GM21390 (cell line): ENCODE measurements at regions not wholly inside any gene's neighbourhood (a gene's known extent, or its start where the extent isn't known, plus 50 kb on each side); places are given as distances from the start of the nearest gene placed in this dataset.
"Not testable (repeated sequence)": the region's sequence is repeated elsewhere in the genome, so short reads cannot be mapped to it uniquely, and the experiment has no call there.

Experiments
- ATAC-seq: cut with Tn5 transposase; IDR thresholded peaks from one replicate; pipeline ENCODE4 v1.9.1; 2021; ENCODE audit not compliant: unreplicated experiment

DNA sequence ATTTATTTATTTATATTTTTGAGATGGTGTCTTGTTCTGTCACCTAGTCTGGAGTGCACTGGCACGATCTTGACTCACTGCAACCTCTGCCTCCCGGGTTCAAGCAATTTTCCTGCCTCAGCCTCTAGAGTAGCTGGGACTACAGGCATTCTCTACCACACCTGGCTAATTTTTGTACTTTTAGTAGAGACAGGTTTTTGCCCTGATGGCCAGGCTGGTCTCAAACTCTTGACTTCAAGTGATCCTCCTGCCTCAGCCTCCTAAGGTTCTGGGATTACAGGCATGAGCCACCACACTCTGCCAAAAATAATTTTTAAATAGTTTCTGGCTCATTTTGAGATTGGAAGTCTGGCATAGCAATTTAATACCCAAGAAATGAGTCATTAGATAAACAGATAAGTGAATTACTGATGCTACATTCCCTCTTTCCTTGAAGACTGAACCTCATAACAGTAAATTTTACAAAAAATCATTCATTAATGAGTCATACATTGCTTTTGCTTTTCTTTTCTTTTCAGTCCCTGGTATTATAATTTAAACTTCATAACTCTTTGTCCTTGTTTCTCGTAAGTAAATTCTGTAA is 881.6 kb upstream of the PIK3C3 start:
- ATAC-seq, result no peak

DNA sequence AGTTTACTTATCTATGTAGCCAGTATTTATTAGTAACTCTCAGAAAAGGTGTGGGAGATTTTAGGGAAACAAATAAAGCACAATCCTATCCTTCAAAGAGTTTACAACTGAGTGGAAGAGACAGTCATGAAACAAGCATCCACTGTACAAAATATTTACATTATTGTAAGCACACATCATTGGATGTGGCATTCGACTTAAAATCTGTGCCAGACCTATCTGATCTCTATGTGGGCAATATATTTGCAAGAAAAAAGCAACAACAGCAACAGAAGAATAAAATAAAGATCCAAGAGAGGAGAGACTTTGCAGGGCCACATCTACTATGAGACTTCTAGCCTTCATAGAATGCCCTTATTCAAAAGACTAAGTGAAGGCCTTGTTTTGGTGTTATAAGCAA is 882.1 kb upstream of the PIK3C3 start:
- no peak for ATAC-seq

DNA sequence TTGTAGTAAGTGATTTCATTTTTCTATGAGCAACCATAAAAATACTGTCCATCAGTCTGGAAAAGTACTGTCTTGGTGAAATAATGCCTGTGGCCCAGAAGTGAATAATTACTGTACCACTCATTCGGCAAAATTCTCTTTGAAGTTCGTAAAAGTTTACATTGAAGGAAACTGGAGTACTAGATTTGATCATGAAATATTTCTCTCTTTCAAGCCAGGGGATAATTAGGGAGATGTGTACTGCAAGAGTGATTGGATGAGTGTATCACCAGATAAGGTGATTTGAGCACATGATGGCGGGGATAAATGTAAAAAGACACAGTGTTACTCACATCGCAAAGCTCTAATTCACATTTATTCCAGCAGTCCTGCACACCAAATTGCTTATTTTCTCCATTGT is 883.2 kb upstream of the PIK3C3 start:
- no peak for ATAC-seq

DNA sequence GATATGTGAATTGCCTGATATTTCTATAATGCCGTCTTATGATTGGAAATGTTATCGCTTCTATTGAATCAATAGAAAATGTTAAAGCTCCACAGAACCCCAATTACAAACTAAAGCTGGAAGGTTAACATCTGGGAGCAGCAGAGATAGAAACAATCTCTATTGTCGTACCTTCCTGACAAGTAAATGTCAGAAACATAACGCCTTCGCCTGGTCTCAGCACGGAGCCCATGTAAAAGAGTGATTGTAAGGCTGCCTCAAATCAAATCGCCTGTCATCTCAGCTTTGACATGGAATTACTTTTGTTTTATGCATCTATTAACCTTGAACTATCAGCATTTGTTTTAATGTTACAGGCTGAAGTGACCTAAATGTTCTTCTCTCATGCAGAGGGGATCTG is 885.9 kb upstream of the PIK3C3 start:
- no peak for ATAC-seq

DNA sequence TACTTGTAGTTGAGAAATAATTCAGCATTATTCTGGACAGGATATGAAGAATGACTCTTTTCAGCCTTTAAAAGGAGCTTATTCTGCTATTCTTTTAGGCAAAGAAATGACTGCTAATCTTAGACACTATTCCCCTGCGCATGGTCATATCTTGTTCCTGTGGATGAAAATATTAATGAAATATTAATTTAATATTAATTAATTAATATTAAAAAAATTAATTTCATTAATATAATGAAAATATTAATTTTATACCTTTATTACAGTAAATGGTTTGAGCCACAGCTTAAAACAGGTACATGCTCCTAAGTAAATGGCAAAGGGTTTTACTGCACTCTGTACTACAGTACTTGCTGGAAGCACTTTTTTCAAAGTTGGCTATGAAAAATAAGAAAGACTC is 890.1 kb upstream of the PIK3C3 start:
- no peak for ATAC-seq

DNA sequence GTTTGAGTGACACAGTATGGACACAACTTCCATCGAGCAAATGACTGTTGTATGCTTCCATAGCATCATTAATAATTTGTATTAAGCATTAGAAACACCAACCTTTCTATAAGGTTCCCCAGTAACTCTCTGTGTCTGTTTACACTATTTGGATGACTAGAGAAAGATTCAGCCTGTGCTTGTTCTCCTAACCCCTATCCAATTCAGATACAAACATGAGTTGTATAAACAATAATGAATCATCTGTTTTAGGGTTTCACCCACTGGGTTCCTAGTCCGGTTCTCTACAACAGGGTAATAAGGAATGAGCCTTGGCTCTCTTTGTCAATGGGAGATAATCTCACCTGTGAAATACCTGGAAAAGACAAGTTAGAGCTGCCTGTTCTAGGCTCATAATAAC is 894.1 kb upstream of the PIK3C3 start:
- ATAC-seq, result no peak

DNA sequence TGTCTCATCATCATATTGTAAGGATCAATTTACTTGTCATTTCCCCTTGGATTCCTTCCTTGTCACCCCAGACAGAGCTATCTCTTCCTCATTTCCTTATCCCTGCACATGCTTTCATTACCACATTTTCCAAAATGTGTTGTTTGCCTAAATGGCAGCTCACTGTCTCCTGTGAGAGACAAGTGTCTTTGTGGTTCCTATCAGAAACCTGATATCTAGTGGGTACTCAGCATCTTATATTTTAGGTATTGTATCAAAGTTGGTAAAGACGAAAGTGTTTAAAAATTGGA is 896.0 kb upstream of the PIK3C3 start:
- no peak for ATAC-seq

DNA sequence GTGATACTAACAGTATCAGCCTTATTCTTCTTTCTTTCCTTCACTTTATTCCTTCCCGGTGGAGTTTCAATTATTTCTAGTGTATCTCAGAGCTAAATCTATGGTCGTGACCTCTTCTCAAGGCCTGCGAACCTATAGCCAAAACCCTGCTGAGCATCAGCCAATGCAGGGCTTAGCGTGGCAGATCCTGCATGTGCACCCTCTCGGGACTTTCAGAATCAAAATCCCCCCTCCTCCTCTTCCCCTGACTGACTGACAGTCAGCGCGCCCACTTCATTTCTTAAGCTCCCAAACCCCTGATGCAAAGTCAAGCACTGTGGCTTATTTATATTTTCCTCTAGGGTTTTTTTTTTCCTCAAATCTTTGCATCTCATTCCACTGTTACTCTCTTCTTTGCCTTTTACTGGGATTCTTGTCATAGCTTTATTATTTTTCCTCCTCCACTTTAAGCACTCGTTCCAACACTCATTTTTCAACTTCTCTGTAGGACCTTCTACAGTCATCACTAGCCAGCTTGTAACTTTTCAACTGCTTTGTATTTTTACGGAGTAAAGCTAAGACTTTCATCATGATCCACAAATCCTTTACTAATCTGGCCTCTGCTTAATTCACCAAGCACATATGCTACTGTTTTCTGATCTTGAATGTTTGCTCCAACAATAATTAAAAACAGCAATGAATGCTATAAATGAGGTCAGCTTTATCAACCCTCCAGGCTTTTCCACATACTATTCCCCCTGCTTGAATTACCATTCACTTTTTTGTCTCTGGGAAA is 896.5 kb upstream of the PIK3C3 start:
- no peak for ATAC-seq

DNA sequence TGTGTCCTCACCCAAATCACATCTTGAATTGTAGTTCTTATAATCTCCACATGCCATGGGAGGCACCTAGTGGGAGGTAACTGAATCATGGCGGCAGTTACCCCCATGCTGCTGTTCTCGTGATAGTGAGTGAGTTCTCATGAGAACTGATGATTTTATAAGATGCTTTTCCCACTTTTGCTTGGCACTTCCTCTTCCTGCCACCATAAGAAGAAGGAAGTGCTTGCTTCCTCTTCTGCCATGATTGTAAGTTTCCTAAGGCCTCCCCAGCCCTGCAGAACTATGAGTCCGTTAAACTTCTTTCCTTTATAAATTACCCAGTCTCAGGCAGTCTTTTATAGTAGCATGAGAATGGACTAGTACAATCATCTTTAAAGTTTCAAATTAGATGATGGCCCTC is 902.4 kb upstream of the PIK3C3 start:
- no peak for ATAC-seq

DNA sequence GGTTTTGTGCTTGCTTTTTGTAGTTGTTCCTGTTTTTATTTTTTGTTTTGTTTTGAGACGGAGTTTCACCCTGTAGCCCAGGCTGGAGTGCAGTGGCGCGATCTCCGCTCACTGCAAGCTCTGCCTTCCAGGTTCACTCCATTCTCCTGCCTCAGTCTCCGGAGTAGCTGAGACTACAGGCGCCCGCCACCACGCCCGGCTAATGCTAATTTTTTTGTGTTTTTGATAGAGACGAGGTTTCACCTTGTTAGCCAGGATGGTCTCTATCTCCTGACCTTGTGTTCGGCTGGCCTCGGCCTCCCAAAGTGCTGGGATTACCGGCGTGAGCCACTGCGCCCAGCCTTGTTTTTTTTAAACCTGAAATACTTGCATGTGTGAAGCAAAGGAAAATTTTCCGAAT is 908.8 kb upstream of the PIK3C3 start:
- not testable (repeated sequence) for ATAC-seq

DNA sequence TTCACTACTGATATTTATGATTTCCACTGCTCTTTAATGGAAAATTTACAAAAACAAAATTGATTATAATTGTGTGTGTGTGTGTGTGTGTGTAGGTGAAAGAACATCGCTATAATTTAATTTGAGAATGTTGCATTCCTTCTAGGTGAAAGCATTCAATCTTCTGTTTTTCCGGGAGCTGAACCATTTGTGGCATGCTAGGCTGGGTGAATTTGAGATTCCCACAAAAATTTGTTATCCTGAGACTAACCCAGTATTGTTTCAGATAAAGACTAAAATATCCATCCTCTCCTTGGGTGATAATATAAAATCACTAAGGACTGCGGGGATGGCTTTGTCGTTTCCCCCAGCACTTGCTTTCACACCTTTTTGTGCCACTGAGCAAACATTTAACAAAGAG is 911.2 kb upstream of the PIK3C3 start:
- no peak for ATAC-seq

DNA sequence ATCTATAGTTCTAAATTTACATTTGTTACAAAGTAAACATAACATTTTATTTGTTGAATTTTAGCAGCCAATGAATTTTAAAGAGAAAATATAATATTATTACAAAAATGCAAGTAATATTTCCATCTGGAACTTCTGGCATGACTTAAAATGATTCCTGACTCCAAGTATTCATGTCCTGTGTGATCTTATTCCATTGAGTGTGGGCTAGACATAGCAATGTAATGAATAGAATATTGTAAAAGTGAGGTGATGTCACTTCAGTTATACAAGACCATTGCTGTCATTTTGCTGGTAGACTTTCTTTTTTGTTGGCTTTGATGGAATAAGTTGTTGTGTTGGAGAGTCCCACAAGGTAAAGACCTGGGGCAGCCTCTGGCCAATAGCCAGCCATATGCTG is 912.2 kb upstream of the PIK3C3 start:
- ATAC-seq, result no peak

DNA sequence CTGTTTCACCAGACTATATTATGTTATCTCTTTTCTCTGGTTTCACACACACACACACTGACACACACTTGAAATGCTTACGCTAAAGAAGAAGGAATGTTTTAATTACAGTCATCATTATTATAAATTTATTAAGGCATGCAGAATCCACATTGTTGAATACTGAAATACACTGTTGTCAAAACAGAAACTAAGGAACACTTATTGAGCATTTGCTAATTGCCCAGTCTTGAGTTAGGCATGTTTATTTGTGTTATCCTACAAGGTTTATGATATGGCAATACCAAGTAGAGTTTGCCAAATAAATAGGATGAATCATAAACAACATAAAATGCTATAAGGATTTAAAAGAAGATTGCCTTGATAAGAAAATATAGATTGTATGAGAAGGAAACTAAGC is 917.0 kb upstream of the PIK3C3 start:
- no peak for ATAC-seq

DNA sequence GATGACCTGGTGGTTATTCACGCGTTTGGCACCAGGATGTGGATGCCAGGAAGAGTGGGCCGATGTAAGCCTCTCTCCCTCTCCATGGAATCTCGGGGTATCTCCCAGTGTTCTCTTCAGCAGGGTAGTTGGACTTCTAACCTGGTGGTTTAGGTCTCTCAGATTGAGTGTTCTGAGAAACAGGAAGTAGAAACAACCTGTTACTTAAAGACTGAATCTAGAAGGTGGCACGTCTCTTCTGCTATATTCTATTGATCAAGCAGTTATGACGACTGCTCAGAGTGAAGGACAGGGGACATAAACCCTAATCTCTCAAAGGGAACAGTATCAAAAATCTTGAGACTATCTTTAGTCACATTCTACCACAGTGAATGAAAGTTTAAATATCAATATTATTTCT is 918.7 kb upstream of the PIK3C3 start:
- no peak for ATAC-seq

DNA sequence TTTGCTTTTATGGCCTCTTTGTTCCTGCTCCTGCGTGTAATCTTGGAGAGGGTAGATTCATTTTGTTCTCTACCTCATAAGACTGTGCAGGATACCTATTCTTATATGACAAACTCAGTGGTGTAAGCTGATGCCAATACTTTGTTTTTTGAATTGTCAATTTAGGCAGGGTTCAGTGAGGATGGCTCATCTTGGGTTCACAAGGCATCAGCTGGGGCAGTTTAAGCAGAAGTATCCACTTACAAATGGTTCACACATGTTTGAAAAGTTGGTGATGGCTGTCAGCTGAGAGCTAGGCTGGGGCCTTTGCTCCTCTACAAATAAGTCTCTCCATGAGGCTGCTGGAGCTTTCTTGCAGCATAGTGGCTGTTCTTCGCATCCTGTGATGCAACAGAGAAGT is 920.6 kb upstream of the PIK3C3 start:
- no peak for ATAC-seq

DNA sequence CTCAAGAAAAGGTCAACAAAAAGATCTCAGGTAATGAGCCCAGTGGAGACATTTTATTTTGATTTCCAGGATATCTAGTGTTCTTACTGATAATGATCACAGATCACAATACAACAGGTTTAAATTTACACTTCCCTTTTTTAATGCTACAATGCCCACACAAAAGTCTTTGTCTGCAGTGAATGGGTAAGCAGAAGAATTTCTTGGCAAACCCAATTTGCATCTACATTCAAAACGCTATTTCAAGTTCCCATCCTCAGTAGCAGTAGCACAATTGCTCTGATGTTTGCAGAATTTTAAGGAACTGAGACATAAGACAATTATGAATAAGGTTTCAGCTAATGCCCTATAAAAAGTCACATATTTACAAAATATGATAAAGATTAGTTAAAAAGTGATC is 929.4 kb upstream of the PIK3C3 start:
- ATAC-seq, result peak; percentile 51

DNA sequence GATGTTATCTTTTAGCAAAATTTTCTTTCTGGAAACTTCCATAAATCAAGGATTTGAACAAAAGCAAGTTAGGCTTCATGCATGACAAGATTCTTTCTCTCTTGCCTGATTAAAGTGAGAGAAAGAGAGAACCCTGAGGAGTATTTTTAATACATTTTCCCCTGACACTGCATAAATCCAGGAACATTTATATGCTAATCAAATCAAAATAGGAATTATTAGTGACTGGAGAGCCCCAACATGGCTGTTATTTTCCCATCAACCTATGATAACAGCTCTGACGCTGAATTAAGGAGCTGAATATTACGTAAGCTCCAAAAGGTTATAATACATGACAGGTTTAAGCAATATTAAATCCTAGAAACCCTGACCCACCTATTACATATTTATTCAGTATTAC is 930.2 kb upstream of the PIK3C3 start:
- ATAC-seq, result no peak

DNA sequence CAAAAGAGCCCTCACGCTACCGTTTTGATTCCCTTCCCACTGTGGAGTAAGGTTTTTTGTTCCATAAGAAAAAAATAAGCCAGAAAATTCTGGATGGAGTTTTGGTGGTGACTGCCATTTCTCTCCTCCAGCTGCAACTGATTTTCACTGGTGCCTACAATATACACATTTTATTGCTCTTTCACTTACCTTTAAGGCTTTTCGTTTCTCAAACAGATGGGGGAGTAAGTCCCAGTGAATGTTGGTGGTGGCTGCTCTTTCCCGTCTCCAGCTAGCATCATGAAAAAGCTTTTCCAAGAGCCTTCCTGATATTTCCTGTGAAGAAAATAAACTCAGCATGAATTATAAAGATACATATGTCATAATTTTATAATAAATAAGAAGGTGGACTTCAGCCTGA is 932.5 kb upstream of the PIK3C3 start:
- ATAC-seq, result no peak

DNA sequence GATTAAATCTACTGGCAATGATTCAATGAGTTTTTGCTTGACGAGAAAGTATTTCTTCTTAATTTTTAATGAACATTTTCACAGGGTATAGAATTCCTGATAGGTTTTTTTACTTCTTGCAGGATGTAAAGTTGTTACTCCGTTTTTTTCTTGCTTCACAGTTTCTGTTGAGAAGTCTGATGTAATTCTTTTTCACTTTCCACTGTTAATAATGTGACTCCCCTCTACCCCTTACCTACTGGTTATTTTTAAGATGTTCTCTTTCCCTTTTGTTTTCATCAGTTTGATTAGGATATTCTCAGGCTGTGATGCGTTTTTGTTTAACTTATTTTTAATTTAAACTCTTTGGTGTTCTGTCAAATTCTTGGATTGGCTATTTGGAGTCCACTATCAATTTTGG is 933.9 kb upstream of the PIK3C3 start:
- no peak for ATAC-seq

DNA sequence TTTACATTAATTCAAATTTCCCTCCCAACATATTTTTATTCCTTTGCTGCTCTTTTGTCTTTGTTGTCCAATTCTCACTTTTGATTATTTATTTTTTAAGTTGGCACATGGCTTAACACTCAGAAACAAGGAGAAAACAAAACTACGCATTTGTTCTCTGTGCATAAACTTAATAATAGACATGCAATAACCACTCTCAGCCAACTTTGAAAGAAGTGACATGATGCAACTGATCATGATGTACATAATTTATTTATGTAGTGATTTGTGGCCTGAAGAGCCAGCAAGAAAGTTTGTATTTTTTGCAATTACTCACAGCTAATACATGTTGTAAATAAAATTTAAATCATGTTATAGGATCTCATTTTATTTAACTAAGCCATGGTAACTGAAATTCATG is 942.8 kb upstream of the PIK3C3 start:
- no peak for ATAC-seq

DNA sequence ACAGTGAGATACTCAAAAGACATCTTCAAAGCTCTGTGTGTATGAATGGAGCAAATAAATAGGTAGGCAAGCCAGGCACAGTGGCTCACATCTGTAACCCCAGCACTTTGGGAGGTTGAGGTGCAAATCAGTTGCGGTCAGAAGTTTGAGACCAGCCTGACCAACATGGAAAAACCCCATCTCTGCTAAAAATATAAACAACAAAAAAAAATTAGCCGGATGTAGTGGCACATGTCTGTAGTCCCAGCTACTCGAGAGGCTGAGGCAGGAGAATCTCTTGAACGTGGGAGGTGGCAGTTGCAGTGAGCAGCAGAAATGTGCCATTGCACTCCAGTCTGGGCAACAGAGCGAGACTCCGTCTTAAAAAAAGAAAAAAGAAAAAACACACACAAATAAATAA is 945.1 kb upstream of the PIK3C3 start:
- ATAC-seq, result no peak

DNA sequence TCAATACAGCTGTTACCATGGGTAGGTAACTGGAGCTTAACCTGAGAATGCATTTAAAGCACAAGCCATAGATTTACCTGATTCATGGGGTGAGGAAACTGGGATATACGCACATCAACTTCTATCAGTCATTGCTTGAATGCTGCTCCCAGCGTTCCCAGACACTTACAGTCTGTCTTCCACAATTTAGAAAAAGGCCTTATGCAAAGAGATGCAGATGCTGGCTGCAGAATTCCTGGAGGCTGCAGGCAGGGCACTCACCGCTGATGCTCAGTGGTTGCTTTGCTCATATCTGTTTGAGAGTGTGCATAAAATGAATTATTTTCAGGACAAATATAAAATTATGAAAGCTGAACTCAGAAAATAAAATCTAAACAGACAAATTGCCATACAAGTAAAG is 950.7 kb upstream of the PIK3C3 start:
- ATAC-seq, result no peak

DNA sequence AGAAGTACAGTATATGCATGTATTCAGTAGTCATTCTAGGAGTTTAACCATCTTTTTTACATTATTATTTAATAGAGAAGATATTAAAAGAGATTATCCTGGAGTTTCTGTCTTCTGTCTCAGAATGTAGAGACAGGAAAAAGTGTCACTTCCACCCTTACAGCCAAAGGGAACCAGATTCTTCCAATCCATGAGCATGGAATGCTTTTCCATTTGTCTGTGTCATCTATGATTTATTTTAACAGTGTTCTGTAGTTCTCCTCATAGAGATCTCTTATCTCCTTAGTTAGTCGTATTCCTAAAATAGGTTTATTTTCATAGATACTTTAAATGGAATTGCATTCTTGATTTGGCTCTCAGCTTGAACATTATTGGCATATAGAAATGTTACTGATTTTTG is 959.5 kb upstream of the PIK3C3 start:
- no peak for ATAC-seq
